ENCODE measurements at regions not wholly inside any gene's neighbourhood (a gene's known extent, or its start where the extent isn't known, plus 50 kb on each side); places are given as distances from the start of the nearest gene placed in this dataset.

DNA sequence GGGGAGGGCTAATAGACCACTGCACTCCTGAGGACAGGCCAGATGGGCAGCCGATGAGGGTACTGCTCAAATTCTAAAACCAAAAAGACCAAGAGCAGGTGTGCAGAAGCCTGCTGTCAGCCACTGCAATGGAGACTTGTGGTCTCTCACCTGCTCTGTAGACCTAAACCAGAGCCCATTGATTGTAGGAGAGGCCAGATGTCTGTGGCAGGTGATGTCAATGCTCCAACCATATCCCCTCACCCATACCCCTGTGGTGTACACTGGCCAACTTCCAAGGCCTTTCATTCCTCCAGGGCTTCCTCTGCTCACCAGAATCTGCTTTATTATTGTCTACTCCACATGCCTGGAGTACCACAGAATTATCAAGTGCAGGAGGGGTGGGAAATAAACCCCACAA lies 116.9 kb upstream of the CHST15 start:
- TF ChIP-seq KDM1A (IDR thresholded peaks at IDR 0.05; ENCODE audit: borderline replicate concordance) = no peak
- TF ChIP-seq TARDBP (IDR thresholded peaks at IDR 0.05; ENCODE audit: borderline replicate concordance) = no peak
- TF ChIP-seq RBBP5 (conservative IDR thresholded peaks at IDR 0.05) = no peak
- TF ChIP-seq FOS (IDR thresholded peaks at IDR 0.05; ENCODE audit: borderline replicate concordance, extremely low read depth, insufficient read length) = no peak
- no peak for TF ChIP-seq CHD1 (IDR thresholded peaks at IDR 0.05; ENCODE audit: low read depth, low read length)
- no peak for TF ChIP-seq POLR2AphosphoS5 (IDR thresholded peaks at IDR 0.05; ENCODE audit: low read length)
- no peak for TF ChIP-seq CTCF (IDR thresholded peaks at IDR 0.05 in 2 of 3, conservative IDR thresholded peaks at IDR 0.05 in 1 of 3; ENCODE audit: control insufficient read depth in 2 of 3, extremely low read depth in 1 of 3, insufficient read depth in 1 of 3, low read depth in 3 of 3, low read length in 3 of 3)
- TF ChIP-seq MXI1 (IDR thresholded peaks at IDR 0.05; ENCODE audit: low read depth, low read length) = no peak
- TF ChIP-seq, protein P1, sequence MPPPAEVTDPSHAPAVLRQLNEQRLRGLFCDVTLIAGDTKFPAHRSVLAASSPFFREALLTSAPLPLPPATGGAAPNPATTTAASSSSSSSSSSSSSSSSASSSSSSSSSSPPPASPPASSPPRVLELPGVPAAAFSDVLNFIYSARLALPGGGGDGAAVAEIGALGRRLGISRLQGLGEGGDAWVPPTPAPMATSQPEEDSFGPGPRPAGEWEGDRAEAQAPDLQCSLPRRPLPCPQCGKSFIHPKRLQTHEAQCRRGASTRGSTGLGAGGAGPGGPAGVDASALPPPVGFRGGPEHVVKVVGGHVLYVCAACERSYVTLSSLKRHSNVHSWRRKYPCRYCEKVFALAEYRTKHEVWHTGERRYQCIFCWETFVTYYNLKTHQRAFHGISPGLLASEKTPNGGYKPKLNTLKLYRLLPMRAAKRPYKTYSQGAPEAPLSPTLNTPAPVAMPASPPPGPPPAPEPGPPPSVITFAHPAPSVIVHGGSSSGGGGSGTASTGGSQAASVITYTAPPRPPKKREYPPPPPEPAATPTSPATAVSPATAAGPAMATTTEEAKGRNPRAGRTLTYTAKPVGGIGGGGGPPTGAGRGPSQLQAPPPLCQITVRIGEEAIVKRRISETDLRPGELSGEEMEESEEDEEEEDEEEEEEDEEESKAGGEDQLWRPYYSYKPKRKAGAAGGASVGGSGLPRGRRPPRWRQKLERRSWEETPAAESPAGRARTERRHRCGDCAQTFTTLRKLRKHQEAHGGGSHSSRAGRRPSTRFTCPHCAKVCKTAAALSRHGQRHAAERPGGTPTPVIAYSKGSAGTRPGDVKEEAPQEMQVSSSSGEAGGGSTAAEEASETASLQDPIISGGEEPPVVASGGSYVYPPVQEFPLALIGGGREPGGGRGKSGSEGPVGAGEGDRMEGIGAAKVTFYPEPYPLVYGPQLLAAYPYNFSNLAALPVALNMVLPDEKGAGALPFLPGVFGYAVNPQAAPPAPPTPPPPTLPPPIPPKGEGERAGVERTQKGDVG (CRISPR knock-in tag; IDR thresholded peaks at IDR 0.05) = no peak
- TF ChIP-seq HDAC2 (IDR thresholded peaks at IDR 0.05) = no peak
- no peak for TF ChIP-seq GABPA (IDR thresholded peaks at IDR 0.05; ENCODE audit: low read depth)

Data from GM12878 (cell line).